ENCODE measurements at regions not wholly inside any gene's neighbourhood (a gene's known extent, or its start where the extent isn't known, plus 50 kb on each side); places are given as distances from the start of the nearest gene placed in this dataset.

GRCh38 chr6:169079650-169080049, 174.0 kb downstream of the THBS2 start:
- no peak for DNase-seq

- DNase-seq = no peak
Measured at GRCh38 chr6:169078399-169079145, 175.1 kb downstream of the THBS2 start.

GRCh38 chr6:169075915-169076654, 177.6 kb downstream of the THBS2 start:
- no peak for DNase-seq

GRCh38 chr6:169075211-169075914, 178.3 kb downstream of the THBS2 start:
- no peak for DNase-seq

GRCh38 chr6:169074526-169074925, 179.1 kb downstream of the THBS2 start:
- no peak for DNase-seq

GRCh38 chr6:169073311-169073710, 180.3 kb downstream of the THBS2 start:
- no peak for DNase-seq

- no peak for DNase-seq
Measured at GRCh38 chr6:169072127-169073042, 181.3 kb downstream of the THBS2 start.

- DNase-seq = no peak
Measured at GRCh38 chr6:169071394-169071793, 182.3 kb downstream of the THBS2 start.

GRCh38 chr6:169070506-169071176, 183.0 kb downstream of the THBS2 start:
- no peak for DNase-seq

GRCh38 chr6:169069356-169069755, 184.3 kb downstream of the THBS2 start:
- DNase-seq = no peak

GRCh38 chr6:169064194-169064593, 189.5 kb downstream of the THBS2 start:
- no peak for DNase-seq

- no peak for DNase-seq
Measured at GRCh38 chr6:169062272-169062671, 191.4 kb downstream of the THBS2 start.

GRCh38 chr6:169058634-169059033, 195.0 kb downstream of the THBS2 start:
- DNase-seq = no peak

- DNase-seq = no peak
Measured at GRCh38 chr6:169052462-169052861, 201.2 kb downstream of the THBS2 start.

- DNase-seq = no peak
Measured at GRCh38 chr6:169051371-169051770, 202.3 kb downstream of the THBS2 start.

GRCh38 chr6:169048865-169049205, 204.8 kb downstream of the THBS2 start:
- no peak for DNase-seq

- no peak for DNase-seq
Measured at GRCh38 chr6:169048185-169048864, 205.3 kb downstream of the THBS2 start.

- no peak for DNase-seq
Measured at GRCh38 chr6:169047345-169047744, 206.3 kb downstream of the THBS2 start.

- no peak for DNase-seq
Measured at GRCh38 chr6:169046483-169047192, 207.0 kb downstream of the THBS2 start.

GRCh38 chr6:169046021-169046420, 207.6 kb downstream of the THBS2 start:
- DNase-seq = no peak

- DNase-seq = no peak
Measured at GRCh38 chr6:169045486-169045885, 208.2 kb downstream of the THBS2 start.

All from bone marrow (tissue), 2 donors.